ENCODE measurements at regions not wholly inside any gene's neighbourhood (a gene's known extent, or its start where the extent isn't known, plus 50 kb on each side); places are given as distances from the start of the nearest gene placed in this dataset.
"Not testable (repeated sequence)": the region's sequence is repeated elsewhere in the genome, so short reads cannot be mapped to it uniquely, and the experiment has no call there.

GRCh38 chr4:12359420-12359819 is 930.7 kb upstream of the HS3ST1 start:
- no peak overlapping the region for H3K27ac ChIP-seq
- intact Hi-C loops (cut with DNase I): no loop called here
- H3K4me1 ChIP-seq: no peaks in the 10 kb centered on the region
- H3K9ac ChIP-seq (ENCODE audit: low read depth in 2 of 2, low read length in 2 of 2): no peak overlapping the region
- no peaks in the 10 kb centered on the region for H3K9me3 ChIP-seq
- no peak for TF ChIP-seq CTCF (IDR thresholded peaks at IDR 0.05)
- H3K4me3 ChIP-seq: no peak overlapping the region
- no peak for DNase-seq
- H3K27me3 ChIP-seq: no peaks in the 10 kb centered on the region
- H3K36me3 ChIP-seq: no peaks in the 10 kb centered on the region

- intact Hi-C loops (cut with DNase I); H3K27me3 ChIP-seq; H3K27ac ChIP-seq; DNase-seq; H3K36me3 ChIP-seq; H3K9ac ChIP-seq (ENCODE audit: low read depth in 2 of 2, low read length in 2 of 2); H3K9me3 ChIP-seq; H3K4me1 ChIP-seq; H3K4me3 ChIP-seq: not testable (repeated sequence)
These were observed 904.4 kb upstream of the HS3ST1 start for GRCh38 chr4:12333083-12333482.

GRCh38 chr4:12324965-12325364 is 896.3 kb upstream of the HS3ST1 start:
- Histone ChIP-seq H3K4me1 (no peaks in the 10 kb centered on the region), H3K4me3 (no peak overlapping the region), H3K27me3 (no peaks in the 10 kb centered on the region), H3K36me3 (no peaks in the 10 kb centered on the region), H3K9ac (ENCODE audit: low read depth in 2 of 2, low read length in 2 of 2) (no peak overlapping the region), H3K27ac (no peak overlapping the region), H3K9me3 (no peaks in the 10 kb centered on the region)
- no peak for TF ChIP-seq CTCF (IDR thresholded peaks at IDR 0.05)
- intact Hi-C loops (cut with DNase I): no loop called here
- DNase-seq: no peak

- Histone ChIP-seq H3K27ac (no peak overlapping the region), H3K9ac (ENCODE audit: low read depth in 2 of 2, low read length in 2 of 2) (no peak overlapping the region), H3K4me1 (no peaks in the 10 kb centered on the region), H3K9me3 (no peaks in the 10 kb centered on the region), H3K4me3 (no peak overlapping the region), H3K27me3 (no peaks in the 10 kb centered on the region), H3K36me3 (no peaks in the 10 kb centered on the region)
- no peak for TF ChIP-seq CTCF (IDR thresholded peaks at IDR 0.05)
- DNase-seq: no peak
- intact Hi-C loops (cut with DNase I): no loop called here
These were observed 891.1 kb upstream of the HS3ST1 start for GRCh38 chr4:12319765-12320164.

GRCh38 chr4:12304905-12305304 is 876.2 kb upstream of the HS3ST1 start:
- Histone ChIP-seq H3K4me3 (no peak overlapping the region), H3K27me3 (no peaks in the 10 kb centered on the region), H3K27ac (no peak overlapping the region), H3K9me3 (no peaks in the 10 kb centered on the region), H3K4me1 (no peaks in the 10 kb centered on the region), H3K36me3 (no peaks in the 10 kb centered on the region), H3K9ac (ENCODE audit: low read depth in 2 of 2, low read length in 2 of 2) (no peak overlapping the region)
- DNase-seq: no peak
- intact Hi-C loops (cut with DNase I): no loop called here
- TF ChIP-seq CTCF (IDR thresholded peaks at IDR 0.05): no peak

- H3K9me3 ChIP-seq: no peaks in the 10 kb centered on the region
- H3K27ac ChIP-seq: no peak overlapping the region
- H3K27me3 ChIP-seq: no peaks in the 10 kb centered on the region
- no peak overlapping the region for H3K4me3 ChIP-seq
- H3K36me3 ChIP-seq: no peaks in the 10 kb centered on the region
- intact Hi-C loops (cut with DNase I): no loop called here
- TF ChIP-seq CTCF (IDR thresholded peaks at IDR 0.05): no peak
- DNase-seq: no peak
- H3K4me1 ChIP-seq: no peaks in the 10 kb centered on the region
- H3K9ac ChIP-seq (ENCODE audit: low read depth in 2 of 2, low read length in 2 of 2): no peak overlapping the region
These were observed 867.7 kb upstream of the HS3ST1 start for GRCh38 chr4:12296366-12296765.

Data from colonic mucosa (tissue), 4 donors.